RWPE2 (cell line): ENCODE measurements at regions not wholly inside any gene's neighbourhood (a gene's known extent, or its start where the extent isn't known, plus 50 kb on each side); places are given as distances from the start of the nearest gene placed in this dataset.

ENCODE experiments used
- ATAC-seq: fragments of 200-7000 bp; cut with Tn5 transposase; 3 replicates; pipeline ENCODE4 v1.9.1; 2021; ENCODE audit warnings: low read depth
- DNase-seq: peaks from one replicate; pipeline ENCODE4 v3.0.0-alpha.2; 2020; ENCODE audit warnings: low spot score
- H3K27ac ChIP-seq: fragments of 450-650 bp; 2 replicates; pipeline ENCODE4 v1.5.1; 2017; ENCODE audit warnings: mild to moderate bottlenecking; ENCODE audit not compliant: poor library complexity, severe bottlenecking
- H3K27me3 ChIP-seq: fragments of 250-450 bp; sonication (Bioruptor Pico); 2 replicates; pipeline ENCODE4 v1.5.1; 2021; ENCODE audit warnings: mild to moderate bottlenecking, moderate library complexity; ENCODE audit not compliant: insufficient read depth, poor library complexity, severe bottlenecking
- H3K36me3 ChIP-seq: fragments of 250-450 bp; sonication (Bioruptor Pico); 2 replicates; pipeline ENCODE4 v1.5.1; 2020; ENCODE audit warnings: low read depth, mild to moderate bottlenecking, moderate library complexity
- H3K4me1 ChIP-seq: fragments of 250-450 bp; sonication (Bioruptor Pico); 2 replicates; pipeline ENCODE4 v1.5.1; 2021; ENCODE audit warnings: mild to moderate bottlenecking, moderate library complexity; ENCODE audit not compliant: insufficient read depth, poor library complexity, severe bottlenecking
- H3K4me3 ChIP-seq: fragments of 250-450 bp; sonication (Bioruptor Pico); 2 replicates; pipeline ENCODE4 v1.5.1; 2021; ENCODE audit warnings: mild to moderate bottlenecking, moderate library complexity; ENCODE audit not compliant: severe bottlenecking
- H3K9me3 ChIP-seq: fragments of 250-450 bp; sonication (Bioruptor Pico); 2 replicates; pipeline ENCODE4 v1.5.1; 2021; ENCODE audit warnings: mild to moderate bottlenecking, moderate library complexity; ENCODE audit not compliant: severe bottlenecking
- TF ChIP-seq, protein P1 (sequence below): fragments of 450-650 bp; IDR thresholded peaks from one replicate; pipeline ENCODE4 v1.5.1; 2017; ENCODE audit warnings: mild to moderate bottlenecking, moderate library complexity; ENCODE audit not compliant: poor library complexity, severe bottlenecking

DNA sequence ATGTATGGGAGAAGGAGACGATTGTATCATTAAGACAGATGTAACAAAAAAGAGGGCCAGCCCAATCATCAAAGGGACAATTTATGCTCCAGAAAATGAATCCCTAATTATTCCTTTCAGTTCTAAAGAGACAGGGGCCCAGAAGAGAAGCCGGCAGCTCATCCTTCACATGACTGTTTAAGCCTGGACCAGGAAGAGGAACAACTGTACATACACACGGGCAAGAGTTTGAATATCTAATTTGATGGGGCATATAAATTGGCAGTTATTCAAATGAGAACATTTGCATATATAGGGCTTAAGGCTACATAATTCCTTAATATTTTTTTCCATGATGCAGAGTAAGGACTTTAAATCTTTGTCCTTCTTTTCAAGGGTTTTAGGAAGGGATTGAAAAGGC is 232.3 kb downstream of the TLE3 start:
- no peaks in the 10 kb centered on the region for H3K27me3 ChIP-seq

DNA sequence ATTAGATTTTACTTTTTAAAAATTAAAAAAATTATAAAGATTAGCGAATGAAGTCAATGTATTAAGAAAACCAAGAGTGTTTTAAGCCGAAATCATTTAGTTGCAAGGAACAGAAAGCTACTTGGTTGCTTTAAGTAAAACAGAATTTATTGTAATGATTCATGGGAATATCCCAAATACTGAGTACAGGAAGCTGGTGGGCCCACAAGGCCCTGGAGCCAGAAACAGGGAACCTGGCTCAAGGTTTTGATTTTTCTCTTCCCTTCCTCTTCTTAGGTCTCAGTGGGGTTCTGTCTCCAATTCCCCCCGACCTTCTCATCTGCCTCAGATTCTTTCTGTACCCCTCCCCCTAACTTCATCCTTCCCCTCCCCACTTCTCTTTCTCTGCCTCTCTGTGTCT is 229.0 kb downstream of the TLE3 start:
- TF ChIP-seq, protein P1, sequence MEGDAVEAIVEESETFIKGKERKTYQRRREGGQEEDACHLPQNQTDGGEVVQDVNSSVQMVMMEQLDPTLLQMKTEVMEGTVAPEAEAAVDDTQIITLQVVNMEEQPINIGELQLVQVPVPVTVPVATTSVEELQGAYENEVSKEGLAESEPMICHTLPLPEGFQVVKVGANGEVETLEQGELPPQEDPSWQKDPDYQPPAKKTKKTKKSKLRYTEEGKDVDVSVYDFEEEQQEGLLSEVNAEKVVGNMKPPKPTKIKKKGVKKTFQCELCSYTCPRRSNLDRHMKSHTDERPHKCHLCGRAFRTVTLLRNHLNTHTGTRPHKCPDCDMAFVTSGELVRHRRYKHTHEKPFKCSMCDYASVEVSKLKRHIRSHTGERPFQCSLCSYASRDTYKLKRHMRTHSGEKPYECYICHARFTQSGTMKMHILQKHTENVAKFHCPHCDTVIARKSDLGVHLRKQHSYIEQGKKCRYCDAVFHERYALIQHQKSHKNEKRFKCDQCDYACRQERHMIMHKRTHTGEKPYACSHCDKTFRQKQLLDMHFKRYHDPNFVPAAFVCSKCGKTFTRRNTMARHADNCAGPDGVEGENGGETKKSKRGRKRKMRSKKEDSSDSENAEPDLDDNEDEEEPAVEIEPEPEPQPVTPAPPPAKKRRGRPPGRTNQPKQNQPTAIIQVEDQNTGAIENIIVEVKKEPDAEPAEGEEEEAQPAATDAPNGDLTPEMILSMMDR = no peak
- no peak for DNase-seq
- Histone ChIP-seq H3K4me1 (no peaks in the 10 kb centered on the region), H3K9me3 (peaks cover under 1% of the 10 kb centered on the region), H3K27me3 (peaks cover 6% of the 10 kb centered on the region), H3K27ac (no peak overlapping the region), H3K4me3 (no peak overlapping the region), H3K36me3 (no peaks in the 10 kb centered on the region)
- no peak for ATAC-seq

More for the DNA sequence above, 232.3 kb downstream of the TLE3 start:
- ATAC-seq (no peak), DNase-seq (no peak)
- Histone ChIP-seq H3K9me3 (no peaks in the 10 kb centered on the region), H3K27ac (no peak overlapping the region), H3K4me1 (no peaks in the 10 kb centered on the region), H3K36me3 (no peaks in the 10 kb centered on the region), H3K4me3 (no peak overlapping the region)
- TF ChIP-seq, protein P1 = no peak

DNA sequence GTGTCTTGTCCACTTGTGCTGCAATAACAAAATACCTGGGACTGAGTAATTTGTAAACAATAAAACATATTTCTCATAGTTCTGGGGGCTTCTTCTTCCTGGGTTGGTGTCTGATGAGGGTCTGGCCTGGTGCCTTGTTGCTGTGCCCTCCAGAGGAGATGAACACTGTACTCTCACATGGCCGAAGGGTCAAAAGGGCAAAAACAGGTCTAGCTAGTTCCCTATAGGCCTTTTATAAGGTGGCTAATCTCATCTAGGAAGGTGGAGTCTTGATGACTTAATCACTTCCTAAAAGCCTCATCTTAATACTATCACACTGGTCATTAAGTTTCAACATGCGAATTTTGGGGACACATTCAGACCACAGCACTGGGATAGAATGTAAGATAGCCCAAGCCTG is 228.4 kb downstream of the TLE3 start:
- DNase-seq (no peak), ATAC-seq (0 out of 3 replicates have a peak, but pooled peaks have one; percentile 12)
- H3K36me3 ChIP-seq = no peaks in the 10 kb centered on the region
- H3K27ac ChIP-seq = no peak overlapping the region
- TF ChIP-seq, protein P1 = no peak
- no peaks in the 10 kb centered on the region for H3K4me1 ChIP-seq
- peaks cover 4% of the 10 kb centered on the region for H3K9me3 ChIP-seq
- no peak overlapping the region for H3K4me3 ChIP-seq
- peaks cover 6% of the 10 kb centered on the region for H3K27me3 ChIP-seq

DNA sequence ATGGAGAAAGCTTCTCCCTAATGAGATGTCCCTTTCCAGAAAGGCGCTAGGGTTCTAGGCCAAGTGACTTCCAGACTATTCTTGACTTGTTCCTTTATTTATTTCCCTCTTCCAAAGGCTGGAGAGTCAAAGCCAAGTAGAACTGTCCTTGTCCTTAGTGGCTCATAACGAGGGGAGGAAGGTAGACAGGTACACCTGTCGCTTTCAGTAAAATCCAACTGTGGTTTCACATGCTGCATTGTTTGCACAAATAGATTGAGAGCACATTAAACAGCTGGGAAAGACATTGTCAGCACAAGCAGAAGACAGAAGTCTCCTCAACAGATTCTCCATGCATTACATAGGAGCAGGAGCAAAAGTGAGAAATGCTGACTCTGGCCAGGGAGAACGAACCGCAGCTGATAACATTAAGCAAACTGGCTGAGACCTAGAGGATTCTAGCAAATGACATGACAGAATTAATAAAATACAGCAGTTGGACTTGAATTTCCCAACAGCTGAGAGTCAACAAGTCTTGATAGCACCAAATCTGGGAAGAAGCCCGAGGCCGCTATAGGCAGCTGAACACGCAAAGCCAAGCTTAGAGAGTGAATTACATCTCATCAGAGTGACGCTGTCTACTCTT is 227.7 kb downstream of the TLE3 start:
- peaks cover 6% of the 10 kb centered on the region for H3K27me3 ChIP-seq
- peaks cover 4% of the 10 kb centered on the region for H3K9me3 ChIP-seq
- TF ChIP-seq, protein P1 = no peak
- no peak overlapping the region for H3K4me3 ChIP-seq
- no peaks in the 10 kb centered on the region for H3K36me3 ChIP-seq
- no peaks in the 10 kb centered on the region for H3K4me1 ChIP-seq
- DNase-seq = no peak
- H3K27ac ChIP-seq = no peak overlapping the region
- ATAC-seq = no peak

DNA sequence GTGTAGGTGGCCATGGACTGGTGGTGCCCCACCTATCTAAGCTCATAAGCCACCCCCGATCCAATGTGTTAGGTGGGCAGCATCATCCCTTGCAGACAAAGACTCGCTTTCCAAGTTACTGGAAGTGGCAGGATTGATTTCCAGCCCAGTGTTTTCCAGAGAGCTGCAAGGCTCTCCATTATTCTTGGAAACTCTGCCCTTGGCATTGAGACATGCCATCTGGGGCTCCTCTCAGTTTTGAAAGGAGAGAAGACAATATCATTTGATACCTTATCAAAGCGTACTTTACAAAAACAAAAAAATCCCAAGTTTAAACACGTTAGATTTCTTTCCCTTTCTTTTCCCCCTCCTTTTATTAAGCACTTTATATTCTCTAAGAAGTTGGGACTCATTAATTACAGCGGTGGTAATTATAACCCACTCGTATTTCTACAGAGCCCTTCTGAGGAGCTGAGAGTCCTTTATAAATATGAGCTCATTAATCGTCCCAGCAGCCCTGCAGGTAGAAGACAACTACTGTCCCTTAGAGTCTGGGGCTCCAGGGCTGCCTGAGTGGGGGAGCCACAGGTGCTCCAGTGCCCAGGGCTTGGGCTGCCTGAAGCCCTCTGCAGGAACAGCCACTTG is 226.1 kb downstream of the TLE3 start:
- no peak for ATAC-seq
- H3K4me1 ChIP-seq = no peaks in the 10 kb centered on the region
- peaks cover 6% of the 10 kb centered on the region for H3K27me3 ChIP-seq
- peaks cover 4% of the 10 kb centered on the region for H3K9me3 ChIP-seq
- H3K27ac ChIP-seq = no peak overlapping the region
- DNase-seq = no peak
- no peaks in the 10 kb centered on the region for H3K36me3 ChIP-seq
- TF ChIP-seq, protein P1 = no peak
- no peak overlapping the region for H3K4me3 ChIP-seq
